ENCODE measurements at regions not wholly inside any gene's neighbourhood (a gene's known extent, or its start where the extent isn't known, plus 50 kb on each side); places are given as distances from the start of the nearest gene placed in this dataset.

DNA sequence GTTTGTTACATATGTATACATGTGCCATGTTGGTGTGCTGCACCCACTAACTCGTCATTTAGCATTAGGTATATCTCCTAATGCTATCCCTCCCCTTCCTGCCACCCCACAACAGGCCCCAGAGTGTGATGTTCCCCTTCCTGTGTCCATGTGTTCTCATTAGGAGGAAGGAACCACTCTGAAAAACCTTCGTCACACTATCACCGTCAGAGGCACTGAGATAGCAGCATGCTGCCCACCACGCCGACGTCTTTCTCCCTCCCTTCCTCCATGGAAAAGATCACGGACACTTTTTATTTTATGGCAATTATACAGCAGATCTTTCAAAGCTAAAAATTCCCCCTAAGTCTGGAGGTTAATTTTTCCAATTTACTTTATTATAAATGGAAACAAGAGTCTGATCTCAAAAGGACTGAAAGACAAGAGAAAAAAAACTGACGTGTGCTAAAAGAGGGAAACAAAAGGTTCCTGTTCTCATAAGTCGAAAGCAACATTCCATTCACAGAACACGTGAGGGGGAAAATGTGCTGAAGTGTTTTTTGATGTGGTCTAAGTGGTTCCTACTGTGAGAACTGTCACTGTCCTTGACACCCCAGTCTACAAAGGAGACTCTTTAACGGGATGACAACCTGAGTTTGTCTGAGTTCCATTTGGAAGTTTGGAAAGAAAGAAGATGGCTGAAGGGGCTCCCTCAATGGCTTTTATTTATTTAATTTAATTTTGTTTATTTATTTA, 339.7 kb upstream of the IRX2 start:
- TF ChIP-seq EZH2 (IDR thresholded peaks at IDR 0.05; ENCODE audit: borderline replicate concordance, insufficient read depth, low read depth, low read length, poor library complexity, severe bottlenecking) (no peak), CTCF (IDR thresholded peaks at IDR 0.05) (no peak)
